ENCODE measurements at regions not wholly inside any gene's neighbourhood (a gene's known extent, or its start where the extent isn't known, plus 50 kb on each side); places are given as distances from the start of the nearest gene placed in this dataset.

- Histone ChIP-seq H2AFZ (ENCODE audit: low read length) (no peak overlapping the region), H3K36me3 (ENCODE audit: control insufficient read depth, insufficient read depth, low read length) (no peaks in the 10 kb centered on the region), H3K27ac (ENCODE audit: insufficient read depth, low read length) (no peak overlapping the region), H3K9ac (ENCODE audit: insufficient read depth, low read length) (no peak overlapping the region), H3K79me2 (ENCODE audit: control insufficient read depth, insufficient read depth, low read length) (no peaks in the 10 kb centered on the region), H3K9me3 (ENCODE audit: control insufficient read depth, insufficient read depth, low read depth, low read length) (no peaks in the 10 kb centered on the region), H3K27me3 (ENCODE audit: control insufficient read depth, insufficient read depth, low read length) (no peaks in the 10 kb centered on the region), H3K4me3 (replicated peaks in 1 of 4; ENCODE audit: control extremely low read depth in 1 of 4, insufficient read depth in 1 of 4, low read depth in 3 of 4, low read length in 4 of 4) (no peak overlapping the region), H4K20me1 (ENCODE audit: control insufficient read depth, extremely low read depth, insufficient read depth, low read length) (no peaks in the 10 kb centered on the region), H3K4me1 (ENCODE audit: control insufficient read depth, extremely low read depth, insufficient read depth, low read length) (no peaks in the 10 kb centered on the region), H3K4me2 (ENCODE audit: extremely low read depth, insufficient read depth, low read length) (no peak overlapping the region)
- DNase-seq (ENCODE audit: low read depth in 2 of 2): no peak
- TF ChIP-seq CTCF (conservative IDR thresholded peaks at IDR 0.05 in 1 of 2, IDR thresholded peaks at IDR 0.05 in 1 of 2; ENCODE audit: low read depth in 1 of 2, low read length in 2 of 2) (no peak), EZH2 (IDR thresholded peaks at IDR 0.05; ENCODE audit: low read length, missing control alignments) (no peak)
These were observed 80.0 kb upstream of the NPVF start for GRCh38 chr7:25308246-25308645.

- no peaks in the 10 kb centered on the region for H3K36me3 ChIP-seq (ENCODE audit: control insufficient read depth, insufficient read depth, low read length)
- H3K27ac ChIP-seq (ENCODE audit: insufficient read depth, low read length): no peak overlapping the region
- H3K27me3 ChIP-seq (ENCODE audit: control insufficient read depth, insufficient read depth, low read length): no peaks in the 10 kb centered on the region
- TF ChIP-seq EZH2 (IDR thresholded peaks at IDR 0.05; ENCODE audit: low read length, missing control alignments) (no peak), CTCF (conservative IDR thresholded peaks at IDR 0.05 in 1 of 2, IDR thresholded peaks at IDR 0.05 in 1 of 2; ENCODE audit: low read depth in 1 of 2, low read length in 2 of 2) (no peak)
- DNase-seq (ENCODE audit: low read depth in 2 of 2): no peak
- no peak overlapping the region for H3K4me2 ChIP-seq (ENCODE audit: extremely low read depth, insufficient read depth, low read length)
- H3K4me1 ChIP-seq (ENCODE audit: control insufficient read depth, extremely low read depth, insufficient read depth, low read length): no peaks in the 10 kb centered on the region
- H3K9ac ChIP-seq (ENCODE audit: insufficient read depth, low read length): no peak overlapping the region
- H4K20me1 ChIP-seq (ENCODE audit: control insufficient read depth, extremely low read depth, insufficient read depth, low read length): no peaks in the 10 kb centered on the region
- H3K9me3 ChIP-seq (ENCODE audit: control insufficient read depth, insufficient read depth, low read depth, low read length): no peaks in the 10 kb centered on the region
- H3K4me3 ChIP-seq (replicated peaks in 1 of 4; ENCODE audit: control extremely low read depth in 1 of 4, insufficient read depth in 1 of 4, low read depth in 3 of 4, low read length in 4 of 4): no peak overlapping the region
- H2AFZ ChIP-seq (ENCODE audit: low read length): no peak overlapping the region
- no peaks in the 10 kb centered on the region for H3K79me2 ChIP-seq (ENCODE audit: control insufficient read depth, insufficient read depth, low read length)
These were observed 80.8 kb upstream of the NPVF start for GRCh38 chr7:25308906-25309705.

GRCh38 chr7:25310896-25311295 lies 82.6 kb upstream of the NPVF start:
- Histone ChIP-seq H3K27ac (ENCODE audit: insufficient read depth, low read length) (no peak overlapping the region), H3K4me3 (replicated peaks in 1 of 4; ENCODE audit: control extremely low read depth in 1 of 4, insufficient read depth in 1 of 4, low read depth in 3 of 4, low read length in 4 of 4) (no peak overlapping the region), H4K20me1 (ENCODE audit: control insufficient read depth, extremely low read depth, insufficient read depth, low read length) (no peaks in the 10 kb centered on the region), H3K4me2 (ENCODE audit: extremely low read depth, insufficient read depth, low read length) (no peak overlapping the region), H3K9ac (ENCODE audit: insufficient read depth, low read length) (no peak overlapping the region), H3K27me3 (ENCODE audit: control insufficient read depth, insufficient read depth, low read length) (no peaks in the 10 kb centered on the region), H2AFZ (ENCODE audit: low read length) (no peak overlapping the region), H3K79me2 (ENCODE audit: control insufficient read depth, insufficient read depth, low read length) (no peaks in the 10 kb centered on the region), H3K4me1 (ENCODE audit: control insufficient read depth, extremely low read depth, insufficient read depth, low read length) (no peaks in the 10 kb centered on the region), H3K9me3 (ENCODE audit: control insufficient read depth, insufficient read depth, low read depth, low read length) (no peaks in the 10 kb centered on the region), H3K36me3 (ENCODE audit: control insufficient read depth, insufficient read depth, low read length) (no peaks in the 10 kb centered on the region)
- TF ChIP-seq CTCF (conservative IDR thresholded peaks at IDR 0.05 in 1 of 2, IDR thresholded peaks at IDR 0.05 in 1 of 2; ENCODE audit: low read depth in 1 of 2, low read length in 2 of 2): no peak
- no peak for TF ChIP-seq EZH2 (IDR thresholded peaks at IDR 0.05; ENCODE audit: low read length, missing control alignments)
- no peak for DNase-seq (ENCODE audit: low read depth in 2 of 2)
